H7 (cell line): ENCODE measurements at regions not wholly inside any gene's neighbourhood (a gene's known extent, or its start where the extent isn't known, plus 50 kb on each side); places are given as distances from the start of the nearest gene placed in this dataset.

Experiments
- DNase-seq: peaks from one replicate; pipeline ENCODE4 v3.0.0; 2012
- H3K27me3 ChIP-seq: 2 replicates; pipeline ENCODE4 v1.6.0; 2011; ENCODE audit warnings: mild to moderate bottlenecking, low read length; ENCODE audit not compliant: control insufficient read depth, insufficient read depth
- H3K36me3 ChIP-seq: replicated peaks from 2 replicates; pipeline ENCODE4 v1.5.1; 2011; ENCODE audit warnings: low read length; ENCODE audit not compliant: control insufficient read depth, insufficient read depth
- H3K4me3 ChIP-seq: 2 replicates; pipeline ENCODE4 v1.5.1; 2011; ENCODE audit warnings: low read depth, mild to moderate bottlenecking, control low read depth, low read length, moderate library complexity; ENCODE audit not compliant: insufficient read depth

DNA sequence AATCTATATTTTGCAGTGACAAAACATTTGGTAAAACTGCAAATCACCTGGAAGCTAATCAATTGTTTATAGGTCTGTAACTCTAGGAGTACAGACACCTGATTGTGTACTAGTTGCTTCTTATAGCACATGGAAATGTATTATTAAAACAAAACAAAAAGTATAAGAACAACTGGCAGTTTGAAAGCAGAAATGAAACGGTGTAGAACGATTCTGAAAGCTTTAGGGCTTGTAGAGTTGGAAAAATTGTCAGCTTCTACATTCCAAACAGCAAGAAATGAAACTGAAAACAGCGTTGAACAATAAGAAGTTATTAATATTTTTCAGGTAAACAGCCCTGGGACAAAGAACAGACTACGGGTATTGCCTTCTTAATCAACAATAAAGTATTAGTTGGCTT is 273.3 kb downstream of the OLFM3 start:
- no peak for DNase-seq
- no peak overlapping the region for H3K4me3 ChIP-seq
- no peaks in the 10 kb centered on the region for H3K27me3 ChIP-seq
- no peaks in the 10 kb centered on the region for H3K36me3 ChIP-seq

DNA sequence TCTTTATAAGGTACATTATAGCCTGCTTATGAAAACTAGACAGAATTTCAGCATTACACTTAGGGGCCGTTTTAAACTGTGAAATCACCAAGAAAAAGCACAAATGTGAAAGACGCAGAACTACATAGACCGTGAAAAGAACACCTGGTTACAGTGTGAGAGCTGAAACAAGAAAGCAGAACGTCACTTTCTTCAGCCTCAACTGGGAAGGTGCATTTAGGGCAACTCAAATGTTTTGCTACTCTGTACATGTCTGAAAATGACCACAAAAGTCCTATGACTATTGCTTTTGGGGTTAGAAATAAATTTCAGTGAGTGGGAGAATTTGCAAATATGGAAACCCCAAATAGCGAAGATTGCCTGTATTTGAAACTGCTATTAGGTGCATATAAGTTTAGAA is 268.7 kb downstream of the OLFM3 start:
- Histone ChIP-seq H3K27me3 (no peaks in the 10 kb centered on the region), H3K36me3 (no peaks in the 10 kb centered on the region), H3K4me3 (no peak overlapping the region)
- DNase-seq = no peak

DNA sequence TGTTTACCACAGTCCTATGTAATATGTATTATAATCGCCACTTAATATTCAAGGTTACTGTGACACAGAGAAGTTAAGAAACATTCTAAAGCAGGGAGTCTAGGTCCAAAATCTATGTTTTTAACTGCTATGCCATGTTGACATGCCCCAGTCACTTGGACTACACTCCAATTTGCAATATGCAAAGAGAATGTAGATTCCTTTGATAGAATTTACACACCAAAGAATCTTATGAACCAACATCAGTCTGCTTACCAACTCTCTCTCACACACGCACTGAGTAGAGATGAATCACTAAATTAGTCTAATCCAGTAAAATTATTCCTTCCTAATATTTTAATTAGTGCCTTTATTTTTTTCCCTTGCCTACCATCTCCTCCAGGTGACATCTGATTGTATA is 266.2 kb downstream of the OLFM3 start:
- Histone ChIP-seq H3K27me3 (no peaks in the 10 kb centered on the region), H3K4me3 (no peak overlapping the region), H3K36me3 (no peaks in the 10 kb centered on the region)
- DNase-seq = no peak

DNA sequence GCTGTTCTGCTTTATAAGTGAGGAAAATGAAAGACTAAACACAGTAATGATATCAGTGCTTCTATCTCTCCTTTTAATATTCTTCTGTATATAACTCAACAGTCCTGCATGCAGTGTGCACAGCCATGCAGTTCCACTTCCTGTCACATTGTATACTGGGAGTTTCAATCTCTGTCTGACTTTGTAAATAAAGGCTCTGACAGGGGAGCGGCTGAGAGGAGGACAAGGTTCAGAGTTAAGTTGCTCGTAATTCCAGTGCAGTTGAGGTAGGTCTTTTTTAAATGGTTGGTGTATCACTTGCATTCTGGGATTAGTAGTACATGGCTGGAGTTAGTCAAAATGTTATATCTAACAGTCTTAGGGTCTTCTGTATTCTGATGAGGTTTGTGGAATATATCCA is 264.5 kb downstream of the OLFM3 start:
- Histone ChIP-seq H3K4me3 (no peak overlapping the region), H3K36me3 (no peaks in the 10 kb centered on the region), H3K27me3 (no peaks in the 10 kb centered on the region)
- no peak for DNase-seq

DNA sequence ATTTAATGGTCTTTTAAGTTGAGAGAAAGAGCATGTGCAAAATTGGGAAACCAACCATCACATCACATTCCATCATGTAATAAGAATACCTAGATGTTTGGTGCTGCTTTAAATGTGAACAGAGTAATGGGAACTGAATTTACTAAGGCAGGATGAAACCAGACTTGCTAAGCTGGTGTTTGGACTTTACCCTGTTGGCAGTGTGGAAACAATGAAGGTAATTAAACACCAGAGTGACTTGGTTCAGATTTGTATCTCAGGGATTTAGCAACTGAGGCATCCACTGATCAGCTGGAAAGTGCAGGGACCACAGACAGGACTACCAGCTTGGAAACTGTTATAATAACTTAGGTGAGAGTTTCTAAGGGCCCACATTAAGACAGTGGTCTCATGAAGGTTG is 263.4 kb downstream of the OLFM3 start:
- Histone ChIP-seq H3K36me3 (no peaks in the 10 kb centered on the region), H3K27me3 (no peaks in the 10 kb centered on the region), H3K4me3 (no peak overlapping the region)
- no peak for DNase-seq

DNA sequence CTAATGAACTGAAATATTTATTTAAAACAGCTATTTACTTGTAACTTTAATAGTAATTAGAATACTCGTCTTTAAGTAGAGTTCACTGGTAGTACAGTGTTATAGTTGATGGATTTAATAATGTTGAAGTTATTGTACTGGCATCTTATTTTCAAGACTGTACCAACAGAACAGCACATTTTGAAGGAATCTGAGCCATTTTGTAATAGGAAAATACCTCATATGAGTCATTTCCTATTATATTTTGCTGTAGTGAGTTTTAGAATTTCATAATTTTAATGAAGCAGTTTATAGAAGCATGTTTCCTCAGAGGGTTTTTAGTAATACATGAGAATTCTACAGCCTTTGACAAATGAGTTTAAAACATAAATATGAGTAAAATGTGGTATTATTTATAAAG is 258.3 kb downstream of the OLFM3 start:
- H3K27me3 ChIP-seq = no peaks in the 10 kb centered on the region
- DNase-seq = no peak

DNA sequence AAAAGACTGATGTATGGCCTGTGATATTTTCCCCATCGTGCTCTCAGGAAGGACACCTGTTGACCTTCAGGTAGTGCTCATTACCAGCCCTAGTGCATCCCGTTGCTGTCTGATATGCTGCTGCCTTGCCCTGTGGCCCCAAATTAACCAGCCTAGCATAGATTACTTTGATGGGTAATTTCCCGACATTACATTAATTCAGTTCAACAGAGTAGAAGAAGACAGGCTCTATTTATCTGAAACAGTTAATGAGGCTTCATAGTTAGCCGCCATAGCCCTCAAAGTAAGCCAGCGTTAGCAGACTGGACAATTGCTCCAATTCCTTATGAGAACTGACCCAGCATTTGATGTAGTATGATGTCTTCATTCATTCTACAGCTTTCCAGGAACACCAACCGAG is 257.6 kb downstream of the OLFM3 start:
- DNase-seq = no peak
- no peaks in the 10 kb centered on the region for H3K36me3 ChIP-seq
- no peak overlapping the region for H3K4me3 ChIP-seq
- H3K27me3 ChIP-seq = no peaks in the 10 kb centered on the region

More for the DNA sequence above, 258.3 kb downstream of the OLFM3 start:
- Histone ChIP-seq H3K36me3 (no peaks in the 10 kb centered on the region), H3K4me3 (no peak overlapping the region)

DNA sequence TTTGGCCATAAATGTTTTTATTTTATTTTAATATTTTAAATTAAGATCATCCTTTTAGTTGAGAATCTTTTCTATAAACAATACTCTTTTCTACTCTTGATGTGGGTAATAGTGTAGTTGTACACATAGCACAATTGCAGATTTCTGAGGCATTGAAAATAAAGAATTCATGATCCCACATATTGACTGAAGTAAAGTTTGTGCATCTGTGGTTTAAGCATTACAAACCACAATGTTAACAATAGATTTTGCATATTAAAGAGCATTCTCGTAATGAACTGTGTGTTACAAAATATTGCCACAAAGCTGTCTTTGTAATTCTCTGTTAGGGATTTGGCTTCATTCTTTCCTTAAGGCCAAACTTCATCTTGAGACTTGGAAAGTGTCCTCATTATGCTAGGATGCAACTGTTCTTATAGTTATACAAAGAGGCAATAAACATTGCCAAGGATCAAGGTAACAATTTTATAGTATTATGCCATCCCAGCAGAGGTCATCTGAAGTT is 256.8 kb downstream of the OLFM3 start:
- Histone ChIP-seq H3K27me3 (no peaks in the 10 kb centered on the region), H3K4me3 (no peak overlapping the region), H3K36me3 (no peaks in the 10 kb centered on the region)
- no peak for DNase-seq

DNA sequence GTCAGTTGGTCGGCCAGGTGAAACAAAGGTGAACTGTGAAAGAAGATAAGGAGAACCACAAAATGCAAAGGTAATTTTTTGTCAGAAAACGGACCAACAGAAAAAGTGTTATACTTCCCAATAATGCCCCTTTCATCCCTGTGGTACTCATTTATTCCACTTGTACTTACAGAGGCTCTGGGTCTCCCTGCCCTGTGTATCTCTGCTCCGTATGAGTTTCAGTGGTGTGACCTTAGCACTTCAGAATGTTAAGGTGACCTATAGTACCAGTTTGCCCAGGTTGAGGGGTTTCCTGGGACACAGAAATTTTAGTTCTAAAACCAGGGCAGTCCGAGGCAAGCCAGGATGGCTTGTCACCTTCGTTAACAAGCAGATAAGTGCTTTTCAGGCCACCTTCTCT is 254.8 kb downstream of the OLFM3 start:
- no peaks in the 10 kb centered on the region for H3K27me3 ChIP-seq
- no peak for DNase-seq
- no peaks in the 10 kb centered on the region for H3K36me3 ChIP-seq
- H3K4me3 ChIP-seq = no peak overlapping the region

DNA sequence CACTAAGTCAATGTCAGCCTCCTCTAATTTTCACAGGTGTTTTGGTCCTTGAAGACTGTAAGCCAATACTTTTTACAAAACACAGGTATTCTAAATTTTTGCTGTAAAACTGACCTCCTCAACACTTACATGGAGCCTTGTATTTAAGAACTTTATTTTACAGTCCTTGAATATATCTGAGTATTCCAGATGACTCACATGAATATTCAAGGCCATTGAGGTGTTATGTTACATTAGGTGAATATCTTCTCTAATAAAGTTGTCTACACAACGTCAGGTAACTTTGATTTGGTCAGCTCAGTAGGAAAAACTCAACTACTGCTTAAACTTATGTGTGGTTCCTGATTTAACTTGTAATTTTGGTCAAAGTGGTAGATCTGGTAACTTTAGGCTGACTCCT is 254.2 kb downstream of the OLFM3 start:
- H3K36me3 ChIP-seq = no peaks in the 10 kb centered on the region

DNA sequence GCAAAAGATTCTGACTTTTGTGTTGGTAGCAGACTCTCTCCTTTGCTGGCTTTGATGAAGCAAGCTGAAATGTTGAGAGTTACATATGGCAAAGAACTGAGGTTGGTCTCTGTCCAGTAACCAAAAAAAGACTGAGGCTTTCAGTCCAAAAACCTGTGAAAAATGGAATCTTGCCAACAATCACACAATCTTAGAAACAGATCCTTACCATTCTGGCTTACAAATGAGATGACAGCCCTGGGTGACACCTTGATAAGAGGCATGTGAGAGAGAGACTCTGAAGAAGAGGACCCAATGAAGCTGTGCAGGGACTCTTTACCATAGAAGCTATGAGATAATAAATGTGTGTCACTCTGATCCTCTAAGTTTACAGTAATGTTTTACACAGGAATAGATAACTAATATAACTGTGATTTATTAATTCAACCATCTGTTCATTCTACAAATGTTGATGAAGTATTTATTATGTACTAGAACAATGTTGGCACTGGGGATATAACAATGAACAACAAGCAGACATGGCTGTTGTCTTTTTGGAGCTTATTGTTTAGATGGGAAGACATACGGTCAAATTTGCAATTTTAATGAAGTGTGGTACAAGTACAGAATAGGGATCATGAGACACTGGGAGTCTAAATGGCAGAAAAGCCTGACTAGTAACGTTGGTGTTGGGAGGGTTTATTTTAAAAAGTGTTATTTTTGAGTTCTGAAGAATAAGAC is 251.0 kb downstream of the OLFM3 start:
- no peaks in the 10 kb centered on the region for H3K36me3 ChIP-seq
- no peaks in the 10 kb centered on the region for H3K27me3 ChIP-seq
- DNase-seq = no peak
- H3K4me3 ChIP-seq = no peak overlapping the region

More for the DNA sequence above, 254.2 kb downstream of the OLFM3 start:
- Histone ChIP-seq H3K4me3 (no peak overlapping the region), H3K27me3 (no peaks in the 10 kb centered on the region)
- no peak for DNase-seq

DNA sequence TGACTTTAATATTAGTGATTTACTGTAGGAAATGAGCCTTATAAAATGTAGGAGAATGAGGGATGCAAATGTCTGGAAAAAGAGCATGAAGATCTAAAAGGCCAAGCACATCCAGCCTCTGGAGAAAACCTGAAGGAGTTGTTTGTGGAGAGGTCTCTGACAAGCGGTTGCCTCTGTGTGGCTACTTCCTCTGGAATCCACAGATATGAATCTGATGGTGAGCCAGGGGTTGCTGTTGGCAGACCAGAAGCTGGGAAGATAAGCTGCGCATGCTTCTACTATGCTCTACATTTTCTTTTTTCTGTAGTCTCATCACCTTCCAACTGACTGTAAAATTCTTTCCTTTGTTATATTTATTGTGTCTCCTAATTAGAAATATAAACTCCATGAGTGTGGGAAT is 248.6 kb downstream of the OLFM3 start:
- Histone ChIP-seq H3K36me3 (no peaks in the 10 kb centered on the region), H3K27me3 (no peaks in the 10 kb centered on the region), H3K4me3 (no peak overlapping the region)
- no peak for DNase-seq
